GM12864 (cell line): ENCODE measurements at regions not wholly inside any gene's neighbourhood (a gene's known extent, or its start where the extent isn't known, plus 50 kb on each side); places are given as distances from the start of the nearest gene placed in this dataset.

Experiments
- DNase-seq: peaks from one replicate; pipeline ENCODE4 v3.0.0-alpha.2; 2011; ENCODE audit warnings: low read depth
- H3K4me3 ChIP-seq: 2 replicates; pipeline ENCODE4 v1.5.1; 2011; ENCODE audit warnings: mild to moderate bottlenecking, low read depth, low read length, control low read depth
- CTCF ChIP-seq: IDR thresholded peaks from 2 replicates; pipeline ENCODE4 v1.5.1; 2011; ENCODE audit warnings: low read depth, mild to moderate bottlenecking, moderate library complexity, low read length, control low read depth, inconsistent platforms; ENCODE audit errors: missing control alignments

GRCh38 chr10:1802413-1802812 is 65.1 kb upstream of the ADARB2 start:
- no peak for TF ChIP-seq CTCF
- no peak overlapping the region for H3K4me3 ChIP-seq
- no peak for DNase-seq

GRCh38 chr10:1788401-1788800 is 51.1 kb upstream of the ADARB2 start:
- TF ChIP-seq CTCF: no peak
- no peak overlapping the region for H3K4me3 ChIP-seq
- no peak for DNase-seq
